H4 (cell line): ENCODE measurements at regions not wholly inside any gene's neighbourhood (a gene's known extent, or its start where the extent isn't known, plus 50 kb on each side); places are given as distances from the start of the nearest gene placed in this dataset.
"Not testable (repeated sequence)": the region's sequence is repeated elsewhere in the genome, so short reads cannot be mapped to it uniquely, and the experiment has no call there.

Experiments
- DNase-seq: peaks from one replicate; pipeline ENCODE4 v3.0.0-alpha.2; 2015; ENCODE audit warnings: low spot score

DNA sequence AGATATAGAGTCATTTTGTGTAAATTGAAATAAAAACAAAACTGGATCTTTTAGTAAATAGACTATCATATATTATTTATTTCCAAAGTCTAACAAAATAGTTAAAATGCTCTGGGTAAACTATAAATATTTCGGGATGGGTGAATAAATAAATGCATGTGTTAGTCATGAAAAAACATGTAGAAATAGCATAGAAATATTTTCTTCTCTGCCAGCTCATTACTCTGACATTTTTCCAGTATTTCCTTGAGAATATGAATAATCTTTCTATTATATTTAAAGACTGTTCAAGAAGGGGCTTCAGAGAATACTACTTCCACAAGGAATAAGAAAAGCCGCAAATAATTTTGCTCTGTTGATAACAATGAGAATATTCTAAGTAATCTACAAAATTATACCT lies 880.4 kb downstream of the TRIB2 start:
- DNase-seq, result no peak

GRCh38 chr2:13601506-13601905 lies 884.8 kb downstream of the TRIB2 start:
- DNase-seq, result no peak

DNA sequence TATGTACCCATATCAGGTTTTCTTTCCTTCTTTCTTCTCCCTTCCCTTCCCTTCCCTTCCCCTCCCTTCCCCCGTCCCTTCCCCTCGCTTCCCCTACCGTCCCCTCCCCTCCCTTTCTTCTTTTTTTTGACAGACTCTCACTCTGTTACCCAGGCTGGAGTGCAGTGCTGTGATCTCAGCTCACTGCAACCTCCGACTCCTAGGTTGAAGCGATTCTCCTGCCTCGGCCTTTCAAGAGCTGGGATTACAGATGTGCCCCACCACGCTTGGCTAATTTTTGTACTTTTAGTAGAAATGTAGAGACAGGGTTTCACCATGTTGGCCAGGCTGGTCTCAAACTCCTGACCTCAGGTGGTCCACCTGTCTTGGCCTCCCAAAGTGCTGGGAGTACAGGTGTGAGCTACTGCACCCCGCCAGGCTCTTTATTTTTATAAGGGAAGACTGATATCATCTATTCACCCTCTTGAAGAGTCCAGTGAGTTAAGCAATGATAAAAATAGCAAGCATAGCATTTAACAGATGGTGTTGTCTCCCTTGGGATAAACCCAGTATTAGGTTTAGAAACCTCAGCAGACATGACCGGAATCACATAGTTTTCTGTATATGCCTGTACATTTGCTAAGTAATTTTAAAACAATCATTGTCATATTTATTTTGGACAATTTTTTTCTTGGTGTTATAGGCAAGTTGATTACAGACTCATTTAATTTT lies 888.4 kb downstream of the TRIB2 start:
- DNase-seq, result no peak

GRCh38 chr2:13607139-13607538 lies 890.4 kb downstream of the TRIB2 start:
- DNase-seq, result no peak

DNA sequence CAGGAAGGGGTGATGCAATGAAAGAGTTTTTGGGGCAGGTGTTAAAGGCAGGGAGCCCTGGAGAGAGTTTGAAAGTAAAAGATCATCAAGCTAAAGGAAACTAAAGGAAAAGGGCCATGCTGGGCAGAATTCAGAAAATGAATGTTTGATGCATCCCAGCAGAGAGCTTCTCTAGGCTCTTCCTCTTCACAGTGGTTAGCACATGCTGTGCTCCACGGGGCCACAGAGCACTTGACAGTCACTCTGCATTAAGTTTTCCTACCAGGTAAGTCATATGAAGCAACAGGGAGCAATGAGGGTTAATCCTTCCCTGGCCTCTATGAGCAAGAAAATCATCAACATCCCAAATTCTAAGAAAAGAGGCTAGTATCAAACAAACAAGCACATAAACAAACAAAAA lies 895.2 kb downstream of the TRIB2 start:
- DNase-seq, result no peak

DNA sequence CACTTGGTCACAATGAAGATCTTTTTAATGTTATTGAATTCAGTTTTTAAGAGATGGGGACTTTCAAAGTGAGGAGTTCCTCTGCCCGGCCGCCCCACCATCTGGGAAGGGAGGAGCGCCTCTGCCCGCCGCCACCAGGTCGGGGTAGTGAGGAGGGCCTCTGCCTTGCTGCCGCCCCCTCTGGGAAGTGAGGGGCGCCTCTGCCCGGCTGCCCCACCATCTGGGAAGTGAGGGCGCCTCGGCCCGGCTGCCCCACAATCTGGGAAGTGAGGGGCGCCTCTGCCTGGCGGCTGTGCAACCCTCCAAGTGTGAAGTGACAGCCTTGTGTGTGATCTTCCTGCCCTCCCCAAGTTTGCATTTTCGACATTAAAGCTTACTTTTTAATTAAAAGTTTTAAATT lies 899.3 kb downstream of the TRIB2 start:
- no peak for DNase-seq

GRCh38 chr2:13616616-13617015 lies 899.9 kb downstream of the TRIB2 start:
- DNase-seq, result no peak

DNA sequence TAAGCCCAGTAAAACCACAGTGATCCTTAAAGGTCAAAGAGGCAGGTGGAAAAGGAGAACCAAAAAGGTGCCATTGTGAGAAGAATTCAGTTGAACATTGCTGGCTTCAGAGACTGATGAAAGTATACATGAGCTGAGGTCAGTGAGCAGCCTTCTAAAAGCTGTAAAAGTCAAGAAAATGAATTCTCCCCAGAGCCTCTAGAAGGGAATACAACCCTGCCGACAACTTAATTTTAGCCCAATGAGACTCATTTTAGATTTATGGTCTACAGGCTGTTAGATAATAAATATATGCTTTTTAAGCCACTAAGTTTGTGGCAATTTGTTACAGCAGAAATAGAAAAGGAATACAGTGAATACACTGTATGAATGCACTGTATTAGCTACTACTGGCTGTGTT lies 911.4 kb downstream of the TRIB2 start:
- DNase-seq, result no peak

GRCh38 chr2:13638181-13638580 lies 921.4 kb downstream of the TRIB2 start:
- DNase-seq, result no peak

DNA sequence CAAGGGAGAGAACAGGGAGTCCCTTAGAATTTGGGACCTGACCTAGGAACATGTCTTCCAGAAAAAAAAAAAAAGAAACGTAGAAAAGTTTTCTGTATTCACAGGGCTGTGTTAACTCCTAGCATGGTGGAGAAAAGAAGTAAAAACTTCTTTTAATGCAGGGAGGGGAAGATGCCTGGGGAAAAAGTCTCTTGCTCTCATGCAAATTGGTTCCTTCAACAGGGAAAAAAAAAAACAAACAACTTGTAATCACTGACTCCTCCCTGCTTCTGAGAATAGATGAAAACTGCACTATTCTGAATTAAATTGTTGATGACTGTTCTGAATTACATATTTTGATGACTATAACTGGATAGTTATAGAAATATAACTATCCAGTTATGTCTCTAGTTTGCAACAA lies 933.2 kb downstream of the TRIB2 start:
- no peak for DNase-seq

DNA sequence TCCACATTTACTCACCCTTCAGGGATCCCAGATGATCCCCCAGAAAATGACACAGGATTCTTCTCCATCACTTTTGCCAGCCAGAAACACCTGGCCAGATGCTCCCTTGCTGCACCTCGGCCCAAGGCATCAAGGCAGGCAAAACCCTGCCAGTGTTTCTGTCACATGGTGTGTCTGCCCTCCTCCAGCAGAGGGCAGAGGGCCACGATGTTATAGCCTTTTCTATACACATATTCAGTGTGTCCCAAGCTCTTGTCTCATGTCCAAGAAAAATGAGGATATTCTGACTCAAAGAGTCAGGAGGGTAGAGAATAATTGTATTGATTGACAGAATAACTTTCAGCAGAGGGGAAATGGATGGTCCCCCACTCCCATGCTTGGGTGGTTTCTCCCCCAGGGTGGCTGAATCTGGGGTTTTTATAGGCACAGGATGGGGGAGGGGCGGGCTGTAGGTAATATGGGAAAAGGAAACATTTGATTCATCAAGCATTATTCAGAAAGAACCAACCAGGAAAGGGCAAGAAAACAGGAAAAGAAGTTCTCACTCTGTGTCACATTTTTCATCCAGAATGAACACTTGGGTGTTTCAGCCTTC lies 933.9 kb downstream of the TRIB2 start:
- no peak for DNase-seq

- DNase-seq, result no peak
Observed at GRCh38 chr2:13651684-13652131, 935.0 kb downstream of the TRIB2 start.

GRCh38 chr2:13652531-13653313 lies 936.0 kb downstream of the TRIB2 start:
- DNase-seq, result peak; percentile 40

DNA sequence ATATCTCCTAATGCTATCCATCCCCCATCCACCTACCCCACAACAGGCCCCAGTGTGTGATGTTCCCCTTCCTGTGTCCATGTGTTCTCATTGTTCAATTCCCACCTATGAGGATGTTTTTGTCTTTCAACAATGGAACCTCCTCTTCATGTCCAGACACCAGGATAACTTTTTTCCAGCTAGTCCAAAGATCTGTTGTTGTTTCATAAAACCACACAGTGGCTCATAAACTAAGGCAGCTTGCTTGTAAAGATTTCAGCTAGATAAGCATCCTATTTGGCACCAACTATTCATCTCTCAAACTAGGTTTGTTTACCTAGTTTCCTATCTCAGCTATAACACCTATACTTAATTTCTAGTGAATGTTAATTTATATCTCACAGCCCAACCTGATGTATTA lies 937.7 kb downstream of the TRIB2 start:
- DNase-seq, result peak; percentile 31

DNA sequence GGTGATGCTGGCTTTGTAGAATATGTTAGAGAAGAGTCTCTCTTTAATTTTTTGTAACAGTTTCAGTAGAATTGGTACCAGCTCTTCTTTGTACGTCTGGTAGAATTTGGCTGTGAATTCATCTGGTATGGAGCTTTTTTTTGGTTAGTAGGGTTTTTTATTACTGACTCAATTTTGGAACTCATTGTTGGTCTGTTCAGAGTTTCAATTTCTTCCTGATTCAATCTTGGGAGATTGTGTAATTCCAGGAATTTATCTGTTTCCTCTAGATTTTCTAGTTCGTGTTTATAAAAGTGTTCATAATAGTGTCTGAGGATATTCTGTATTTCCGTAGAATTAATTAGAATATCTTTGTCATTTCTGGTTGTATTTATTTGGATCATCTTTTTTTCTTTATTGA lies 943.5 kb downstream of the TRIB2 start:
- DNase-seq, result no peak

GRCh38 chr2:13662055-13662454 lies 945.3 kb downstream of the TRIB2 start:
- no peak for DNase-seq

GRCh38 chr2:13666582-13667414 lies 950.1 kb downstream of the TRIB2 start:
- no peak for DNase-seq

DNA sequence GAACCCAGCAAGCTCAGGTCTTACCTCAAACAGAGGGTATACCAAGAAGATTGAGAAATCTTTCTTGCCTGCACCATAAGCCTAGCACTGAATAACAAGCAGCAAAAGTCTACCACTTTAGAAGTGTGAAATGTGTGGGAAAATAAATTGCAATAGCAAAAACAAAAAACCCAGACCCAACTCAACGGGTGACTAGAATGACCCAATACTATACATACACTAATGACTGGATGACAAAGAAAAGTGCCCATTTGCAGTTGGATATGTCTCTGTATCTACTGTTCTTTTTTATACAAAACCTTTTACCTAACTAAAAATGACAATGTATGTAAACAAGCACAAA lies 950.6 kb downstream of the TRIB2 start:
- DNase-seq, result no peak

- no peak for DNase-seq
Observed at GRCh38 chr2:13669607-13670006, 952.9 kb downstream of the TRIB2 start.

GRCh38 chr2:13673821-13674220 lies 957.1 kb downstream of the TRIB2 start:
- DNase-seq, result not testable (repeated sequence)

DNA sequence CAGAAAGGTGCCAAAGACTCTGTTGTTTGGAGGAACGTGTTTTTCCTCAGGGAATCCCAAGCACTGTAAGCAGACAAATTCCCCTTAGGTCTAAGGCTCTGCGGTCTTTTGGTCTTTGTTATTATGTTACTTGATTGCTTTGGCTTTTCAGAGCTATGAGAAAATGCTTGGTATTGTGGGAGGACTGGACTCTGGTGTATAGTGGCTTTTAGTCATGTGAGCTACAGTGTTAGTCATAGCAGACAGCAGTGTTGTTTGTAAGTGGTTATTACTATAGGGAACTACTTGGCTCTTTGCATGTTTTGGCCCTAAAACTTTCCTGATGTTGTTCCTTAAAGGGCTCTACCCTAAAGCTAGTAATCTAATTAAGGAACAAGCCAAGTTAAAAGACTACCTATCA lies 956.2 kb upstream of the LRATD1 start:
- peak; percentile 75 for DNase-seq

DNA sequence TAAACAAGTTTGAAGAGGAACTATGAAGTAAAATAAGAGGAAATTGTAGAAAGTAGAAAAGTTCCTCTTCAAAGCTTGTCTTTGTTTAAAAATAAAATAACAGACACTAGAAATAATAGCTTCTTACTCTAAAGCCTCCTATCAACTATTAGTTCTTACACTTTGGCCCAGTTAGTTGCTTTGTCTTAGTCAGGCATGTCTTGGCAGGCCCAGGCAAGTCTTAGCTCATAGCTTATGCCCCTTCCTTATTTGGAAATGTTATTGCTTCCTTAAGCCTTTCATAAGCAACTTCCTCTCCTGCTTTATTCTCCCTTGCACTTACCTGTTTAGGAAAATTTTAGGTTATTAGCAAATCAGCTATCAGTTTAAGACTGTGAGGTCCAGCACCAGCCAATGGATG lies 950.6 kb upstream of the LRATD1 start:
- DNase-seq, result no peak
